Sigmoid colon (tissue), 4 donors: ENCODE measurements at regions not wholly inside any gene's neighbourhood (a gene's known extent, or its start where the extent isn't known, plus 50 kb on each side); places are given as distances from the start of the nearest gene placed in this dataset.

ENCODE experiments used
- EP300 ChIP-seq, 4 donors: sonication (generic); formaldehyde crosslinking; IDR thresholded peaks; one replicate each; pipeline ENCODE4 v1.6.1; 2017; ENCODE audit warnings: antibody characterized with exemption in 4 of 4
- POLR2A ChIP-seq, 2 donors: fragments of 450-650 bp; IDR thresholded peaks; one replicate each; pipeline ENCODE4 v1.6.1; 2016; ENCODE audit warnings: antibody characterized with exemption in 2 of 2, mild to moderate bottlenecking in 2 of 2, moderate library complexity in 2 of 2
- TF ChIP-seq, protein P1 (sequence below), 4 experiments: fragments of 450-650 bp in 3 of 4; fragments of 200-600 bp in 1 of 4; IDR thresholded peaks; one replicate each; pipeline ENCODE4 v1.5.1; 2016 to 2019; ENCODE audit warnings: antibody characterized with exemption in 4 of 4, mild to moderate bottlenecking in 3 of 4, moderate library complexity in 2 of 4

DNA sequence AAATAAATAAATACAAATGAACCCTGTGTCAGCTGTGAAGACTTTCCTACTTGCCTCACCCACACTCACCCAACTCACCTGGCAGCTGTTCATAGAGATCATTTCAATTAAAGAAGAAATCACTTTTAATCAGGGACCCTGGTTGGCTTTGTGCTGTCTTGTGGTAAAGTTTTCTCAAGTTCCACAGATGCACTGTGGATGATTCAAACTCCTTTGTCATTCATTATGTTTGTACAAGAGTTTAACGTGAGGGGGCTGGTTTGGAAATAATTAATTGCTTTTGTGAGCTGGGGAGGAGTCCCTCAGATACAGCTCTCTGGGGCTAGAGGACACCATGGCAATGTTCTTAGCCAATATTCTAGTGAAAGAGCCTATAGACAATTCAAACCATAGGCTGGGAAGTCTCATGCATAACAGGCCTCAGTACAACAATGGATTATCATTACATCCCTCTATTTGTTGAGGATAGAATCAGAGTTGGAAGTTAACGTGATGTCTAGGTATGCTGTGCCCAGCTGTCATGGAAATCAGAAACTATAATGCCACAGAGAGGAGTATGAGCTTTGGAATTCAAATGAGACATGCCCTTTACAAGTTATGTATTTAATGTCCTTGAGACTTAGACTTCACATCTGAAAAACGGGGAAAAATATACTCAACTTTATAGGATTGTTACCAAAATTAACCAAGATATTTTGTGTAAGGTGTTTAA lies 698.5 kb downstream of the KCNA4 start:
- TF ChIP-seq, protein P1, sequence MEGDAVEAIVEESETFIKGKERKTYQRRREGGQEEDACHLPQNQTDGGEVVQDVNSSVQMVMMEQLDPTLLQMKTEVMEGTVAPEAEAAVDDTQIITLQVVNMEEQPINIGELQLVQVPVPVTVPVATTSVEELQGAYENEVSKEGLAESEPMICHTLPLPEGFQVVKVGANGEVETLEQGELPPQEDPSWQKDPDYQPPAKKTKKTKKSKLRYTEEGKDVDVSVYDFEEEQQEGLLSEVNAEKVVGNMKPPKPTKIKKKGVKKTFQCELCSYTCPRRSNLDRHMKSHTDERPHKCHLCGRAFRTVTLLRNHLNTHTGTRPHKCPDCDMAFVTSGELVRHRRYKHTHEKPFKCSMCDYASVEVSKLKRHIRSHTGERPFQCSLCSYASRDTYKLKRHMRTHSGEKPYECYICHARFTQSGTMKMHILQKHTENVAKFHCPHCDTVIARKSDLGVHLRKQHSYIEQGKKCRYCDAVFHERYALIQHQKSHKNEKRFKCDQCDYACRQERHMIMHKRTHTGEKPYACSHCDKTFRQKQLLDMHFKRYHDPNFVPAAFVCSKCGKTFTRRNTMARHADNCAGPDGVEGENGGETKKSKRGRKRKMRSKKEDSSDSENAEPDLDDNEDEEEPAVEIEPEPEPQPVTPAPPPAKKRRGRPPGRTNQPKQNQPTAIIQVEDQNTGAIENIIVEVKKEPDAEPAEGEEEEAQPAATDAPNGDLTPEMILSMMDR (IDR thresholded peaks at IDR 0.05) = no peak
- TF ChIP-seq POLR2A (IDR thresholded peaks at IDR 0.05) (no peak), EP300 (IDR thresholded peaks at IDR 0.05) (no peak)
